K562 (cell line): ENCODE measurements at regions not wholly inside any gene's neighbourhood (a gene's known extent, or its start where the extent isn't known, plus 50 kb on each side); places are given as distances from the start of the nearest gene placed in this dataset.

Source experiments
- BCLAF1 ChIP-seq, 2 experiments: fragments of 450-650 bp in 1 of 2; IDR thresholded peaks; 2 replicates each; pipeline ENCODE4 v1.6.1; 2011 to 2017; ENCODE audit warnings: low read depth in 2 of 2, antibody characterized with exemption in 1 of 2, borderline replicate concordance in 1 of 2, low read length in 1 of 2, mild to moderate bottlenecking in 1 of 2, mixed read lengths in 1 of 2; ENCODE audit not compliant: control insufficient read depth in 1 of 2
- COPS2 ChIP-seq: fragments of 450-650 bp; conservative IDR thresholded peaks from 2 replicates; pipeline ENCODE4 v1.6.1; 2016; ENCODE audit warnings: mild to moderate bottlenecking, moderate library complexity
- NR2C2 ChIP-seq, 2 experiments: fragments of 200-800 bp in 1 of 2; sonication (Bioruptor generic) in 1 of 2; sonication (generic) in 1 of 2; formaldehyde crosslinking in 1 of 2; IDR thresholded peaks; 2 replicates each; pipeline versions ENCODE4 v1.6.1 to v1.8.0; 2016 to 2022; ENCODE audit warnings: mild to moderate bottlenecking in 1 of 2, missing compliant biosample characterization in 1 of 2, missing genetic modification characterization in 1 of 2, missing genetic modification reagents in 1 of 2
- U2AF1 ChIP-seq: fragments of 200-400 bp; formaldehyde crosslinking; optimal IDR thresholded peaks from 2 replicates; pipeline ENCODE3; 2017; ENCODE audit warnings: mild to moderate bottlenecking, low read depth, low read length, moderate library complexity
- ZBTB12 ChIP-seq: fragments of 250-450 bp; sonication (Bioruptor Pico); IDR thresholded peaks from 2 replicates; pipeline ENCODE4 v1.4.0; 2020
- ZNF354B ChIP-seq: fragments of 250-450 bp; sonication (Bioruptor Pico); IDR thresholded peaks from 2 replicates; pipeline ENCODE4 v1.4.0; 2020
- ZNF785 ChIP-seq: fragments of 250-450 bp; sonication (Bioruptor Pico); IDR thresholded peaks from 2 replicates; pipeline ENCODE4 v1.4.0; 2020; ENCODE audit warnings: mild to moderate bottlenecking
- TF ChIP-seq, protein P1 (sequence below): sonication (generic); formaldehyde crosslinking; IDR thresholded peaks from 2 replicates; pipeline ENCODE4 v1.8.1; 2023; ENCODE audit warnings: missing genetic modification reagents, mild to moderate bottlenecking, borderline replicate concordance
- TF ChIP-seq, protein P2 (sequence below), 2 experiments: fragments of 450-650 bp; IDR thresholded peaks; 2 replicates each; pipeline ENCODE4 v1.6.1; 2018; ENCODE audit warnings: mild to moderate bottlenecking in 2 of 2, low read depth in 1 of 2; ENCODE audit not compliant: partially characterized antibody in 2 of 2
- TF ChIP-seq, protein P3 (sequence below), 3 experiments: IDR thresholded peaks in 2 of 3; conservative IDR thresholded peaks in 1 of 3; 2 replicates each; pipeline ENCODE4 v1.5.1; 2011 to 2012; ENCODE audit warnings: low read length in 3 of 3, mild to moderate bottlenecking in 3 of 3, control low read depth in 2 of 3, improper control_type of control experiment in 1 of 3, inconsistent platforms in 1 of 3, low read depth in 1 of 3, mixed read lengths in 1 of 3, moderate library complexity in 1 of 3; ENCODE audit not compliant: insufficient read depth in 2 of 3

GRCh38 chr7:118918556-118918955 lies 694.1 kb downstream of the ANKRD7 start (continued):
- TF ChIP-seq, protein P1, sequence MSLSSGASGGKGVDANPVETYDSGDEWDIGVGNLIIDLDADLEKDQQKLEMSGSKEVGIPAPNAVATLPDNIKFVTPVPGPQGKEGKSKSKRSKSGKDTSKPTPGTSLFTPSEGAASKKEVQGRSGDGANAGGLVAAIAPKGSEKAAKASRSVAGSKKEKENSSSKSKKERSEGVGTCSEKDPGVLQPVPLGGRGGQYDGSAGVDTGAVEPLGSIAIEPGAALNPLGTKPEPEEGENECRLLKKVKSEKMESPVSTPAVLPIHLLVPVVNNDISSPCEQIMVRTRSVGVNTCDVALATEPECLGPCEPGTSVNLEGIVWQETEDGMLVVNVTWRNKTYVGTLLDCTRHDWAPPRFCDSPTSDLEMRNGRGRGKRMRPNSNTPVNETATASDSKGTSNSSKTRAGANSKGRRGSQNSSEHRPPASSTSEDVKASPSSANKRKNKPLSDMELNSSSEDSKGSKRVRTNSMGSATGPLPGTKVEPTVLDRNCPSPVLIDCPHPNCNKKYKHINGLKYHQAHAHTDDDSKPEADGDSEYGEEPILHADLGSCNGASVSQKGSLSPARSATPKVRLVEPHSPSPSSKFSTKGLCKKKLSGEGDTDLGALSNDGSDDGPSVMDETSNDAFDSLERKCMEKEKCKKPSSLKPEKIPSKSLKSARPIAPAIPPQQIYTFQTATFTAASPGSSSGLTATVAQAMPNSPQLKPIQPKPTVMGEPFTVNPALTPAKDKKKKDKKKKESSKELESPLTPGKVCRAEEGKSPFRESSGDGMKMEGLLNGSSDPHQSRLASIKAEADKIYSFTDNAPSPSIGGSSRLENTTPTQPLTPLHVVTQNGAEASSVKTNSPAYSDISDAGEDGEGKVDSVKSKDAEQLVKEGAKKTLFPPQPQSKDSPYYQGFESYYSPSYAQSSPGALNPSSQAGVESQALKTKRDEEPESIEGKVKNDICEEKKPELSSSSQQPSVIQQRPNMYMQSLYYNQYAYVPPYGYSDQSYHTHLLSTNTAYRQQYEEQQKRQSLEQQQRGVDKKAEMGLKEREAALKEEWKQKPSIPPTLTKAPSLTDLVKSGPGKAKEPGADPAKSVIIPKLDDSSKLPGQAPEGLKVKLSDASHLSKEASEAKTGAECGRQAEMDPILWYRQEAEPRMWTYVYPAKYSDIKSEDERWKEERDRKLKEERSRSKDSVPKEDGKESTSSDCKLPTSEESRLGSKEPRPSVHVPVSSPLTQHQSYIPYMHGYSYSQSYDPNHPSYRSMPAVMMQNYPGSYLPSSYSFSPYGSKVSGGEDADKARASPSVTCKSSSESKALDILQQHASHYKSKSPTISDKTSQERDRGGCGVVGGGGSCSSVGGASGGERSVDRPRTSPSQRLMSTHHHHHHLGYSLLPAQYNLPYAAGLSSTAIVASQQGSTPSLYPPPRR (CRISPR knock-in tag): no peak
- TF ChIP-seq COPS2 (no peak), U2AF1 (no peak), ZBTB12 (CRISPR knock-in tag) (no peak), BCLAF1 (IDR thresholded peaks at IDR 0.05; ENCODE audit: borderline replicate concordance in 1 of 2, control insufficient read depth in 1 of 2, low read depth in 2 of 2, low read length in 1 of 2) (no peak), ZNF785 (CRISPR knock-in tag) (no peak), ZNF354B (CRISPR knock-in tag) (no peak), NR2C2 (CRISPR knock-in tag; IDR thresholded peaks at IDR 0.05) (no peak), NR2C2 (tag; IDR thresholded peaks at IDR 0.05) (no peak)
- TF ChIP-seq, protein P2, sequence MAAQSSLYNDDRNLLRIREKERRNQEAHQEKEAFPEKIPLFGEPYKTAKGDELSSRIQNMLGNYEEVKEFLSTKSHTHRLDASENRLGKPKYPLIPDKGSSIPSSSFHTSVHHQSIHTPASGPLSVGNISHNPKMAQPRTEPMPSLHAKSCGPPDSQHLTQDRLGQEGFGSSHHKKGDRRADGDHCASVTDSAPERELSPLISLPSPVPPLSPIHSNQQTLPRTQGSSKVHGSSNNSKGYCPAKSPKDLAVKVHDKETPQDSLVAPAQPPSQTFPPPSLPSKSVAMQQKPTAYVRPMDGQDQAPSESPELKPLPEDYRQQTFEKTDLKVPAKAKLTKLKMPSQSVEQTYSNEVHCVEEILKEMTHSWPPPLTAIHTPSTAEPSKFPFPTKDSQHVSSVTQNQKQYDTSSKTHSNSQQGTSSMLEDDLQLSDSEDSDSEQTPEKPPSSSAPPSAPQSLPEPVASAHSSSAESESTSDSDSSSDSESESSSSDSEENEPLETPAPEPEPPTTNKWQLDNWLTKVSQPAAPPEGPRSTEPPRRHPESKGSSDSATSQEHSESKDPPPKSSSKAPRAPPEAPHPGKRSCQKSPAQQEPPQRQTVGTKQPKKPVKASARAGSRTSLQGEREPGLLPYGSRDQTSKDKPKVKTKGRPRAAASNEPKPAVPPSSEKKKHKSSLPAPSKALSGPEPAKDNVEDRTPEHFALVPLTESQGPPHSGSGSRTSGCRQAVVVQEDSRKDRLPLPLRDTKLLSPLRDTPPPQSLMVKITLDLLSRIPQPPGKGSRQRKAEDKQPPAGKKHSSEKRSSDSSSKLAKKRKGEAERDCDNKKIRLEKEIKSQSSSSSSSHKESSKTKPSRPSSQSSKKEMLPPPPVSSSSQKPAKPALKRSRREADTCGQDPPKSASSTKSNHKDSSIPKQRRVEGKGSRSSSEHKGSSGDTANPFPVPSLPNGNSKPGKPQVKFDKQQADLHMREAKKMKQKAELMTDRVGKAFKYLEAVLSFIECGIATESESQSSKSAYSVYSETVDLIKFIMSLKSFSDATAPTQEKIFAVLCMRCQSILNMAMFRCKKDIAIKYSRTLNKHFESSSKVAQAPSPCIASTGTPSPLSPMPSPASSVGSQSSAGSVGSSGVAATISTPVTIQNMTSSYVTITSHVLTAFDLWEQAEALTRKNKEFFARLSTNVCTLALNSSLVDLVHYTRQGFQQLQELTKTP (IDR thresholded peaks at IDR 0.05; ENCODE audit: low read depth in 1 of 2, partially characterized antibody in 2 of 2): no peak
- TF ChIP-seq, protein P3, sequence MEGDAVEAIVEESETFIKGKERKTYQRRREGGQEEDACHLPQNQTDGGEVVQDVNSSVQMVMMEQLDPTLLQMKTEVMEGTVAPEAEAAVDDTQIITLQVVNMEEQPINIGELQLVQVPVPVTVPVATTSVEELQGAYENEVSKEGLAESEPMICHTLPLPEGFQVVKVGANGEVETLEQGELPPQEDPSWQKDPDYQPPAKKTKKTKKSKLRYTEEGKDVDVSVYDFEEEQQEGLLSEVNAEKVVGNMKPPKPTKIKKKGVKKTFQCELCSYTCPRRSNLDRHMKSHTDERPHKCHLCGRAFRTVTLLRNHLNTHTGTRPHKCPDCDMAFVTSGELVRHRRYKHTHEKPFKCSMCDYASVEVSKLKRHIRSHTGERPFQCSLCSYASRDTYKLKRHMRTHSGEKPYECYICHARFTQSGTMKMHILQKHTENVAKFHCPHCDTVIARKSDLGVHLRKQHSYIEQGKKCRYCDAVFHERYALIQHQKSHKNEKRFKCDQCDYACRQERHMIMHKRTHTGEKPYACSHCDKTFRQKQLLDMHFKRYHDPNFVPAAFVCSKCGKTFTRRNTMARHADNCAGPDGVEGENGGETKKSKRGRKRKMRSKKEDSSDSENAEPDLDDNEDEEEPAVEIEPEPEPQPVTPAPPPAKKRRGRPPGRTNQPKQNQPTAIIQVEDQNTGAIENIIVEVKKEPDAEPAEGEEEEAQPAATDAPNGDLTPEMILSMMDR (IDR thresholded peaks at IDR 0.05 in 2 of 3, conservative IDR thresholded peaks at IDR 0.05 in 1 of 3; ENCODE audit: insufficient read depth in 2 of 3, low read depth in 1 of 3, low read length in 3 of 3): peak in 2 of 3 experiments; percentile 14 to 34; a peak in 2 of 6 replicates
